GM19035 (cell line): ENCODE measurements at regions not wholly inside any gene's neighbourhood (a gene's known extent, or its start where the extent isn't known, plus 50 kb on each side); places are given as distances from the start of the nearest gene placed in this dataset.
"Not testable (repeated sequence)": the region's sequence is repeated elsewhere in the genome, so short reads cannot be mapped to it uniquely, and the experiment has no call there.

Experiments used
- ATAC-seq: cut with Tn5 transposase; IDR thresholded peaks from one replicate; pipeline ENCODE4 v1.9.1; 2021; ENCODE audit not compliant: unreplicated experiment

- ATAC-seq: no peak
Measured at GRCh38 chrX:4181782-4182407, 468.4 kb upstream of the PRKX start.

GRCh38 chrX:4179031-4179430 lies 465.6 kb upstream of the PRKX start:
- no peak for ATAC-seq

- no peak for ATAC-seq
Measured at GRCh38 chrX:4175221-4175620, 461.8 kb upstream of the PRKX start.

GRCh38 chrX:4173743-4174142 lies 460.3 kb upstream of the PRKX start:
- ATAC-seq: no peak

- ATAC-seq: no peak
Measured at GRCh38 chrX:4151798-4152197, 438.3 kb upstream of the PRKX start.

- ATAC-seq: no peak
Measured at GRCh38 chrX:4150259-4150658, 436.8 kb upstream of the PRKX start.

GRCh38 chrX:4129626-4130025 lies 416.2 kb upstream of the PRKX start:
- ATAC-seq: no peak

GRCh38 chrX:4118666-4119530 lies 405.4 kb upstream of the PRKX start:
- ATAC-seq: no peak

GRCh38 chrX:4110964-4111363 lies 397.5 kb upstream of the PRKX start:
- ATAC-seq: no peak

GRCh38 chrX:4094926-4095325 lies 381.5 kb upstream of the PRKX start:
- ATAC-seq: no peak

- no peak for ATAC-seq
Measured at GRCh38 chrX:4091046-4091760, 377.8 kb upstream of the PRKX start.

- ATAC-seq: no peak
Measured at GRCh38 chrX:4059893-4060292, 346.4 kb upstream of the PRKX start.

- ATAC-seq: no peak
Measured at GRCh38 chrX:4043951-4044350, 330.5 kb upstream of the PRKX start.

GRCh38 chrX:4035874-4036273 lies 322.4 kb upstream of the PRKX start:
- no peak for ATAC-seq

- no peak for ATAC-seq
Measured at GRCh38 chrX:4028151-4028550, 314.7 kb upstream of the PRKX start.

- ATAC-seq: no peak
Measured at GRCh38 chrX:4005281-4005680, 291.8 kb upstream of the PRKX start.

- no peak for ATAC-seq
Measured at GRCh38 chrX:4004822-4005221, 291.4 kb upstream of the PRKX start.

- no peak for ATAC-seq
Measured at GRCh38 chrX:3994315-3994714, 280.9 kb upstream of the PRKX start.

GRCh38 chrX:3990569-3990968 lies 277.1 kb upstream of the PRKX start:
- ATAC-seq: no peak

GRCh38 chrX:3972104-3972858 lies 258.8 kb upstream of the PRKX start:
- not testable (repeated sequence) for ATAC-seq

GRCh38 chrX:3968749-3969148 lies 255.3 kb upstream of the PRKX start:
- ATAC-seq: no peak
